ENCODE measurements at regions not wholly inside any gene's neighbourhood (a gene's known extent, or its start where the extent isn't known, plus 50 kb on each side); places are given as distances from the start of the nearest gene placed in this dataset.

GRCh38 chr13:42394361-42394708, 122.4 kb downstream of the AKAP11 start:
- TF ChIP-seq CTCF (conservative IDR thresholded peaks at IDR 0.05; ENCODE audit: low read depth in 2 of 2) (no peak), POLR2AphosphoS5 (IDR thresholded peaks at IDR 0.05; ENCODE audit: low read depth) (no peak), NANOG (IDR thresholded peaks at IDR 0.05; ENCODE audit: borderline replicate concordance) (no peak), CREB1 (CRISPR knock-in tag; IDR thresholded peaks at IDR 0.05; ENCODE audit: low read depth) (no peak), REST (IDR thresholded peaks at IDR 0.05; ENCODE audit: unreplicated experiment) (no peak), EZH2 (IDR thresholded peaks at IDR 0.05; ENCODE audit: low read depth, unreplicated experiment) (no peak), EZH2phosphoT487 (IDR thresholded peaks at IDR 0.05; ENCODE audit: unreplicated experiment) (no peak), ZNF331 (CRISPR knock-in tag; IDR thresholded peaks at IDR 0.05; ENCODE audit: low read depth) (no peak), ZNF462 (CRISPR knock-in tag; IDR thresholded peaks at IDR 0.05) (no peak), STAT1 (IDR thresholded peaks at IDR 0.05; ENCODE audit: unreplicated experiment) (no peak), JUNB (IDR thresholded peaks at IDR 0.05; ENCODE audit: unreplicated experiment) (no peak), ETS1 (IDR thresholded peaks at IDR 0.05) (no peak), ZNF114 (CRISPR knock-in tag; IDR thresholded peaks at IDR 0.05) (no peak)
